ENCODE measurements at regions not wholly inside any gene's neighbourhood (a gene's known extent, or its start where the extent isn't known, plus 50 kb on each side); places are given as distances from the start of the nearest gene placed in this dataset.

DNA sequence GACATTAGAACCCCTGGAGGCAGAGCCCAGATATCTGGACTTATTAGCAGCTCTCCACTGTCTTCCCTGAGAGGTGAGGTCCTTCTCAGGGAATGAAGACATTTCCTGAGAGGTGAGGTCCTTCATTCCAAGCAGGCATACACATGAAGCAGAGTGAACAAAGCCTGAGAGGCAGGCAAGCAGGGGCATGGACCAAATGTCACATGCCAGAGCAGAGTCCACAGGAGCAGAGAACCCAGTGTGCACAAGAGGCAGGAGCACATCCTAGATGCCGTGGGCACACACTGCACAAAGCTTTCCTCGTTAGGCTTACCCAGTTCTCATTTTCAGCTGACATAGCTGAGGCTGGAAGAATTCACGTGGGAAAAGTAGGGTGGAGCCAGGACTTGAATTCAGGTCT is 759.9 kb upstream of the HS6ST1 start:
- TF ChIP-seq, protein P1, sequence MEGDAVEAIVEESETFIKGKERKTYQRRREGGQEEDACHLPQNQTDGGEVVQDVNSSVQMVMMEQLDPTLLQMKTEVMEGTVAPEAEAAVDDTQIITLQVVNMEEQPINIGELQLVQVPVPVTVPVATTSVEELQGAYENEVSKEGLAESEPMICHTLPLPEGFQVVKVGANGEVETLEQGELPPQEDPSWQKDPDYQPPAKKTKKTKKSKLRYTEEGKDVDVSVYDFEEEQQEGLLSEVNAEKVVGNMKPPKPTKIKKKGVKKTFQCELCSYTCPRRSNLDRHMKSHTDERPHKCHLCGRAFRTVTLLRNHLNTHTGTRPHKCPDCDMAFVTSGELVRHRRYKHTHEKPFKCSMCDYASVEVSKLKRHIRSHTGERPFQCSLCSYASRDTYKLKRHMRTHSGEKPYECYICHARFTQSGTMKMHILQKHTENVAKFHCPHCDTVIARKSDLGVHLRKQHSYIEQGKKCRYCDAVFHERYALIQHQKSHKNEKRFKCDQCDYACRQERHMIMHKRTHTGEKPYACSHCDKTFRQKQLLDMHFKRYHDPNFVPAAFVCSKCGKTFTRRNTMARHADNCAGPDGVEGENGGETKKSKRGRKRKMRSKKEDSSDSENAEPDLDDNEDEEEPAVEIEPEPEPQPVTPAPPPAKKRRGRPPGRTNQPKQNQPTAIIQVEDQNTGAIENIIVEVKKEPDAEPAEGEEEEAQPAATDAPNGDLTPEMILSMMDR (IDR thresholded peaks at IDR 0.05; ENCODE audit: insufficient read depth, low read length) = no peak
- TF ChIP-seq POLR2AphosphoS5 (IDR thresholded peaks at IDR 0.05; ENCODE audit: low read depth) = no peak

Data from HL-60 (cell line).